Testis (tissue), 2 donors: ENCODE measurements at regions not wholly inside any gene's neighbourhood (a gene's known extent, or its start where the extent isn't known, plus 50 kb on each side); places are given as distances from the start of the nearest gene placed in this dataset.

Experiments used
- POLR2A ChIP-seq: fragments of 450-650 bp; IDR thresholded peaks from one replicate; pipeline ENCODE4 v1.6.1; 2017; ENCODE audit warnings: antibody characterized with exemption, mild to moderate bottlenecking, moderate library complexity
- TF ChIP-seq, protein P1 (sequence below), 3 experiments: fragments of 450-650 bp in 2 of 3; fragments of 200-600 bp in 1 of 3; sonication (generic) in 1 of 3; IDR thresholded peaks; one replicate each; pipeline ENCODE4 v1.5.1; 2016 to 2019; ENCODE audit warnings: antibody characterized with exemption in 3 of 3, mild to moderate bottlenecking in 2 of 3, moderate library complexity in 1 of 3

DNA sequence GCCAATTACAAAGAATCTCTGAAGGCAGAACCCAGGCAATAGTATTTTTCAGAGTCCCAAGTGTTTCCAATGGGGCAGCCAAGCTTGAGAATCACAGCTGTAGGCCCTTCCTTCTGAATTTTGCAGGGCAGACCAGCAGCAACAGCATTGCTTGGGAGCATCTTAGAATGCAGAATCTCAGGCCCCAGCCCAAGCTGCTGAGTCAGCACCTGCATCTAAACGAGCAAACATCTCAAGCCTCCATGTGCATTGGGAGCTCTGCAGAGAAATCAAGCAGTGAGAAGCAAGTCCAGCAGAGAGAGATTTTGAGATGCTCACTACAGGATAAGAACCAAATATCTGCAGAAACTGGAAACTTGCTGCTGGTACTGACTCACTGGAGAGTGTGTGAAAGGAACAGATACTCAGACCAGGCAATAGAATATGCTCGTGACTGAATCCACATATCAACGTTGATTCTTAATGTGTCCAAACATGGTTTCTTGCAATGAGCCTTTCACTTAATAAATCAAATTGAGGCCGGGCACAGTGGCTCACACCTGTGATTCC is 81.5 kb upstream of the TNFSF11 start:
- TF ChIP-seq, protein P1, sequence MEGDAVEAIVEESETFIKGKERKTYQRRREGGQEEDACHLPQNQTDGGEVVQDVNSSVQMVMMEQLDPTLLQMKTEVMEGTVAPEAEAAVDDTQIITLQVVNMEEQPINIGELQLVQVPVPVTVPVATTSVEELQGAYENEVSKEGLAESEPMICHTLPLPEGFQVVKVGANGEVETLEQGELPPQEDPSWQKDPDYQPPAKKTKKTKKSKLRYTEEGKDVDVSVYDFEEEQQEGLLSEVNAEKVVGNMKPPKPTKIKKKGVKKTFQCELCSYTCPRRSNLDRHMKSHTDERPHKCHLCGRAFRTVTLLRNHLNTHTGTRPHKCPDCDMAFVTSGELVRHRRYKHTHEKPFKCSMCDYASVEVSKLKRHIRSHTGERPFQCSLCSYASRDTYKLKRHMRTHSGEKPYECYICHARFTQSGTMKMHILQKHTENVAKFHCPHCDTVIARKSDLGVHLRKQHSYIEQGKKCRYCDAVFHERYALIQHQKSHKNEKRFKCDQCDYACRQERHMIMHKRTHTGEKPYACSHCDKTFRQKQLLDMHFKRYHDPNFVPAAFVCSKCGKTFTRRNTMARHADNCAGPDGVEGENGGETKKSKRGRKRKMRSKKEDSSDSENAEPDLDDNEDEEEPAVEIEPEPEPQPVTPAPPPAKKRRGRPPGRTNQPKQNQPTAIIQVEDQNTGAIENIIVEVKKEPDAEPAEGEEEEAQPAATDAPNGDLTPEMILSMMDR (IDR thresholded peaks at IDR 0.05), result no peak
- no peak for TF ChIP-seq POLR2A
